GM12891 (cell line): ENCODE measurements at regions not wholly inside any gene's neighbourhood (a gene's known extent, or its start where the extent isn't known, plus 50 kb on each side); places are given as distances from the start of the nearest gene placed in this dataset.

Source experiments
- PAX5 ChIP-seq: IDR thresholded peaks from 2 replicates; pipeline ENCODE4 v1.6.1; 2011; ENCODE audit warnings: low read length, moderate library complexity, mild to moderate bottlenecking; ENCODE audit not compliant: insufficient read depth, severe bottlenecking
- POLR2A ChIP-seq: IDR thresholded peaks from 2 replicates; pipeline ENCODE4 v1.6.1; 2011; ENCODE audit warnings: low read depth, low read length, control low read depth
- POLR2AphosphoS5 ChIP-seq: IDR thresholded peaks from 2 replicates; pipeline ENCODE4 v1.6.1; 2011; ENCODE audit warnings: low read depth, low read length, control low read depth
- POU2F2 ChIP-seq: IDR thresholded peaks from 2 replicates; pipeline ENCODE4 v1.6.1; 2011; ENCODE audit warnings: low read depth, mild to moderate bottlenecking, control low read depth, low read length, moderate library complexity
- SPI1 ChIP-seq: IDR thresholded peaks from 2 replicates; pipeline ENCODE4 v1.6.1; 2011; ENCODE audit warnings: low read depth, low read length, control low read depth
- TAF1 ChIP-seq: IDR thresholded peaks from 2 replicates; pipeline ENCODE4 v1.6.1; 2011; ENCODE audit warnings: low read depth, low read length, control low read depth

DNA sequence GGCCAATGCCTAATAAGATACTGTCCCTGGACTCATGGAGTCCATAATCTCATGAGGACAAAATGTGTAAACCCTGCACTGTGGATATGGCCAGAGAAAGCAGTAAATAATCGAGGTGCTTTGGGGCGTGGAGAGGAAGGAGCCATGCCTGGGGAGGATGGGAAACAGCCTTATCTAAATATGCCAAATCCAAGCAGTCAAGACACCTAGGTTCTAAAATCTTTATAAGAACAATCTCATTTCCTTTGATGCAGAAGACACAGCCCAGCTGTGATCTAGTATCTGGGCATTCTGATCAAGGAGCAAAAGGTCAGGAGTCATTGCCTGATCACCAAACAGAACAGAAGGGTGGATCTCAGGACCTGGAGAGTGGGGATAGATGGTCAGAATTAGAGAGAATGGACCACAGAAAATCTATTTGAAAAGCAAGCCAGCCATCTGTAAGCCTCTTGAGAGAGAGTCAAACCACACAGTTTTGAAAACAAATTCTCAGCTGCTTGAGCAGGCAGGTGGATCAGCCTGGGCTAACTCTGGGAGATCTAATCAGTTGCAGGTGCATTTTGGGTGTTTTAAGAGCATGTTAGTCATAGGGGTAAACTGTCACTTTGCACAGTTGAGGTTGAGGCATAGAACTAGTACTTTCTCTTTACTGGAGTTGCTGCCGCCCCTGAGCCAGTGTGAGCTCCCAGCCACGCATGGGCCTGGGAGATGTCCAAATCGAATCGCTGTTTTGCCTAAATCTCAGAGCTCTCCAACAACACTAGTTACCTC, 130.8 kb upstream of the TNFAIP3 start:
- TF ChIP-seq POLR2AphosphoS5 (no peak), POLR2A (no peak), TAF1 (no peak), SPI1 (no peak), PAX5 (no peak), POU2F2 (no peak)
